ENCODE measurements at regions not wholly inside any gene's neighbourhood (a gene's known extent, or its start where the extent isn't known, plus 50 kb on each side); places are given as distances from the start of the nearest gene placed in this dataset.

GRCh38 chr10:83617172-83617571, 522.1 kb upstream of the GHITM start:
- no peaks in the 10 kb centered on the region for H3K27me3 ChIP-seq (ENCODE audit: insufficient read depth, low read length)
- Mint-ChIP-seq H3K4me1 (ENCODE audit: low read depth, unreplicated experiment) (peaks cover 21% of the 10 kb centered on the region), H3K4me3 (ENCODE audit: unreplicated experiment) (no peak overlapping the region), H3K27me3 (ENCODE audit: low read depth, unreplicated experiment) (no peaks in the 10 kb centered on the region), H3K36me3 (ENCODE audit: low read depth, unreplicated experiment) (no peaks in the 10 kb centered on the region), H3K9me3 (ENCODE audit: unreplicated experiment) (no peaks in the 10 kb centered on the region), H3K27ac (ENCODE audit: unreplicated experiment) (no peak overlapping the region)
- H3K27ac ChIP-seq (ENCODE audit: low read depth, low read length) = no peak overlapping the region
- no peak overlapping the region for H2AFZ ChIP-seq (ENCODE audit: low read depth, low read length)
- no peak overlapping the region for H3K4me2 ChIP-seq (ENCODE audit: low read length)
- no peaks in the 10 kb centered on the region for H3K79me2 ChIP-seq (ENCODE audit: insufficient read depth, low read length)
- TF ChIP-seq EZH2 (IDR thresholded peaks at IDR 0.05; ENCODE audit: insufficient read depth, low read length) (no peak), CTCF (IDR thresholded peaks at IDR 0.05; ENCODE audit: insufficient read depth, low read depth, low read length) (no peak)
- no peaks in the 10 kb centered on the region for H4K20me1 ChIP-seq (ENCODE audit: insufficient read depth, low read length)
- peaks cover 10% of the 10 kb centered on the region for H3K4me1 ChIP-seq (ENCODE audit: insufficient read depth, low read length)
- DNase-seq (ENCODE audit: low read depth) = no peak
- no peaks in the 10 kb centered on the region for H3K36me3 ChIP-seq (ENCODE audit: insufficient read depth, low read length)
- H3K9me3 ChIP-seq (ENCODE audit: insufficient read depth, low read depth, low read length) = no peaks in the 10 kb centered on the region
- no peak for FAIRE-seq
- no peak overlapping the region for H3K9ac ChIP-seq (ENCODE audit: low read length)
- H3K4me3 ChIP-seq (ENCODE audit: insufficient read depth, low read depth, low read length) = no peak overlapping the region

DNA sequence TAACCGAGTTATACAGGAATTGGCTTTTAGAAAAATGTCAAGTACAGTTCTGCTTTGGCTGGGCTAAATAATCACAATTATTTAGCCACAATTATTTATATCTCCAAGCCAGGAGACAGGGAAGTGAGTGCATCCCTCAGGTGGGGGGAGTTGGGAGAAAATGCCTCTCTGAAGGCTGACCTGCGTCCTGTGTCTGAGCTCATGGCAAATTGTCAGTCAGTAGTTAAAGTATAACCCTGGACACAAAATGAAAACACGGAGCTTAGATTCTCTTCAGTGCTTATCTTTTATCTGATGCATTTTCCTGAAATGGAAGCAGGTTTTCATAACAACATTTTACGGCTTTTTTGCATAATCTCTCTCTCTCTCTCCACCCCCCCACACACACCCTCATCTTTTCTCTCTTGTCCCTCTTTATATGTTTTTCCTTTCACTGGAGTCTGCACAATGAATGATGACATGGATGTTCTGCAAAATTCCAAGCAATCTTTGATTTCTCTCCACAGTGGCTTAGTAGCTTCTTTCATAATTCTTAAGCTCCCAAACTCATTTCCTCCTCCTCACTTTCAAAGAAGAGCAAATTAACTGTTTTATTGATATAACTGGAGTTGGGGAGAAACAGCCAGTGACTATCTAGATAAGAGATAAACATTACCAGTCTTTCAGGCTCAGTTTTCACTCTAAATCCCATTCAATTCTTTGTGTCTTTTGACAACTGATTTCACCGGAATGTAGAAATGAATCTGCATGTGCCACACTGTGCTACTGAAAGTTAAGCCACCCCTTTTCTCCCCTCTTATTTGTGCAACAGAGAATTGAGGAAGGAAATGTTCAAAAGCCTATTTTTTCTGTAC, 521.4 kb upstream of the GHITM start:
- H3K27me3 Mint-ChIP-seq (ENCODE audit: low read depth, unreplicated experiment) = no peaks in the 10 kb centered on the region
- peak overlapping the region; percentile 54 for H3K27ac Mint-ChIP-seq (ENCODE audit: unreplicated experiment)
- no peak overlapping the region for H3K4me2 ChIP-seq (ENCODE audit: low read length)
- H3K36me3 ChIP-seq (ENCODE audit: insufficient read depth, low read length) = no peaks in the 10 kb centered on the region
- no peak overlapping the region for H3K9ac ChIP-seq (ENCODE audit: low read length)
- no peak overlapping the region for H3K27ac ChIP-seq (ENCODE audit: low read depth, low read length)
- FAIRE-seq (no peak), DNase-seq (ENCODE audit: low read depth) (no peak)
- H3K36me3 Mint-ChIP-seq (ENCODE audit: low read depth, unreplicated experiment) = no peaks in the 10 kb centered on the region
- peak overlapping the region; percentile 7 for H2AFZ ChIP-seq (ENCODE audit: low read depth, low read length)
- H3K4me3 ChIP-seq (ENCODE audit: insufficient read depth, low read depth, low read length) = no peak overlapping the region
- H3K4me1 Mint-ChIP-seq (ENCODE audit: low read depth, unreplicated experiment) = peaks cover 14% of the 10 kb centered on the region
- no peaks in the 10 kb centered on the region for H4K20me1 ChIP-seq (ENCODE audit: insufficient read depth, low read length)
- H3K27me3 ChIP-seq (ENCODE audit: insufficient read depth, low read length) = no peaks in the 10 kb centered on the region
- H3K9me3 Mint-ChIP-seq (ENCODE audit: unreplicated experiment) = no peaks in the 10 kb centered on the region
- H3K4me1 ChIP-seq (ENCODE audit: insufficient read depth, low read length) = peaks cover 2% of the 10 kb centered on the region
- H3K4me3 Mint-ChIP-seq (ENCODE audit: unreplicated experiment) = no peak overlapping the region
- H3K79me2 ChIP-seq (ENCODE audit: insufficient read depth, low read length) = no peaks in the 10 kb centered on the region
- TF ChIP-seq CTCF (IDR thresholded peaks at IDR 0.05; ENCODE audit: insufficient read depth, low read depth, low read length) (no peak), EZH2 (IDR thresholded peaks at IDR 0.05; ENCODE audit: insufficient read depth, low read length) (no peak)
- no peaks in the 10 kb centered on the region for H3K9me3 ChIP-seq (ENCODE audit: insufficient read depth, low read depth, low read length)

DNA sequence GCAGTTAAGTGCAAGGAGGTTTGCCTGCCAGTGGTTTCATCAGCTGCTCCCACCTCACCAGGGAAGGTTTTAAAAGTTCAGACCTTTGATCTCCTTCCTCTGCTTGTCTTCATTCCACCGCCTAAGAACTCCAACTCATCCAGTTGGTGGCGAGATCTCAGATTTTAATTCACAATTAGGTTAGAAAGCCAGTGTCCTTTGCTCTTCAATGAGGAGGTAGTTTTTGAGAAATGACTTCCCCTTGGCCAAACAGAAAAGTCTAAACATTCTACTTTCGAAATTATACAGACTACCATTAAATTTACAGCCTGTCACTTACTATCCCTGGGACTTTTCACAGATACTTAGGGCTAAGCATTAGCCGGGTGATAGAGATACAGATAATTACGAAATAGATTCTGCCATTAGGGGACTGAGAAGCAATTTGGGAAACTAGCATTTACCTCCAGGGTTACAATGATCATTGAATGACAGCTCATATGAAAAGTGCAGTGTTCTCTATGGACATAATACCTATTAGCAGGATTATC, 513.4 kb upstream of the GHITM start:
- Mint-ChIP-seq H3K4me3 (ENCODE audit: unreplicated experiment) (no peak overlapping the region), H3K27me3 (ENCODE audit: low read depth, unreplicated experiment) (no peaks in the 10 kb centered on the region), H3K36me3 (ENCODE audit: low read depth, unreplicated experiment) (no peaks in the 10 kb centered on the region), H3K4me1 (ENCODE audit: low read depth, unreplicated experiment) (no peaks in the 10 kb centered on the region), H3K27ac (ENCODE audit: unreplicated experiment) (no peak overlapping the region), H3K9me3 (ENCODE audit: unreplicated experiment) (no peaks in the 10 kb centered on the region)
- Histone ChIP-seq H3K4me2 (ENCODE audit: low read length) (no peak overlapping the region), H4K20me1 (ENCODE audit: insufficient read depth, low read length) (no peaks in the 10 kb centered on the region), H3K79me2 (ENCODE audit: insufficient read depth, low read length) (no peaks in the 10 kb centered on the region), H3K36me3 (ENCODE audit: insufficient read depth, low read length) (no peaks in the 10 kb centered on the region), H3K27me3 (ENCODE audit: insufficient read depth, low read length) (no peaks in the 10 kb centered on the region), H3K9me3 (ENCODE audit: insufficient read depth, low read depth, low read length) (no peaks in the 10 kb centered on the region), H3K4me3 (ENCODE audit: insufficient read depth, low read depth, low read length) (no peak overlapping the region), H3K27ac (ENCODE audit: low read depth, low read length) (no peak overlapping the region), H3K9ac (ENCODE audit: low read length) (no peak overlapping the region), H2AFZ (ENCODE audit: low read depth, low read length) (no peak overlapping the region), H3K4me1 (ENCODE audit: insufficient read depth, low read length) (no peaks in the 10 kb centered on the region)
- no peak for TF ChIP-seq EZH2 (IDR thresholded peaks at IDR 0.05; ENCODE audit: insufficient read depth, low read length)
- TF ChIP-seq CTCF (IDR thresholded peaks at IDR 0.05; ENCODE audit: insufficient read depth, low read depth, low read length) = no peak
- DNase-seq (ENCODE audit: low read depth) (no peak), FAIRE-seq (no peak)
